HG03095 (cell line): ENCODE measurements at regions not wholly inside any gene's neighbourhood (a gene's known extent, or its start where the extent isn't known, plus 50 kb on each side); places are given as distances from the start of the nearest gene placed in this dataset.
"Not testable (repeated sequence)": the region's sequence is repeated elsewhere in the genome, so short reads cannot be mapped to it uniquely, and the experiment has no call there.

Source experiments
- ATAC-seq: cut with Tn5 transposase; IDR thresholded peaks from one replicate; pipeline ENCODE4 v1.9.1; 2021; ENCODE audit warnings: moderate library complexity; ENCODE audit not compliant: unreplicated experiment

- ATAC-seq = no peak
These were observed 834.2 kb downstream of the STPG2 start for GRCh38 chr4:97309121-97309520.

GRCh38 chr4:97317201-97317600, 826.1 kb downstream of the STPG2 start:
- ATAC-seq = no peak

GRCh38 chr4:97317671-97318070, 825.6 kb downstream of the STPG2 start:
- ATAC-seq = no peak

GRCh38 chr4:97325751-97326150, 817.5 kb downstream of the STPG2 start:
- ATAC-seq = not testable (repeated sequence)

- no peak for ATAC-seq
These were observed 812.4 kb downstream of the STPG2 start for GRCh38 chr4:97330917-97331316.

- ATAC-seq = no peak
These were observed 808.9 kb downstream of the STPG2 start for GRCh38 chr4:97334348-97334747.

GRCh38 chr4:97349468-97350186, 793.6 kb downstream of the STPG2 start:
- no peak for ATAC-seq

- ATAC-seq = no peak
These were observed 789.4 kb downstream of the STPG2 start for GRCh38 chr4:97353876-97354275.

GRCh38 chr4:97359826-97360225, 783.5 kb downstream of the STPG2 start:
- ATAC-seq = no peak

GRCh38 chr4:97360733-97361132, 782.5 kb downstream of the STPG2 start:
- no peak for ATAC-seq

GRCh38 chr4:97367878-97368277, 775.4 kb downstream of the STPG2 start:
- ATAC-seq = no peak

- no peak for ATAC-seq
These were observed 772.7 kb downstream of the STPG2 start for GRCh38 chr4:97370568-97370967.

- ATAC-seq = no peak
These were observed 768.8 kb downstream of the STPG2 start for GRCh38 chr4:97374526-97374925.

GRCh38 chr4:97386969-97387368, 756.3 kb downstream of the STPG2 start:
- ATAC-seq = no peak

GRCh38 chr4:97394653-97395052, 748.6 kb downstream of the STPG2 start:
- ATAC-seq = no peak

GRCh38 chr4:97396097-97396496, 747.2 kb downstream of the STPG2 start:
- no peak for ATAC-seq

- no peak for ATAC-seq
These were observed 746.7 kb downstream of the STPG2 start for GRCh38 chr4:97396605-97397004.

GRCh38 chr4:97404876-97405523, 738.3 kb downstream of the STPG2 start:
- ATAC-seq = no peak

- ATAC-seq = no peak
These were observed 731.9 kb downstream of the STPG2 start for GRCh38 chr4:97411356-97411755.

- no peak for ATAC-seq
These were observed 730.9 kb downstream of the STPG2 start for GRCh38 chr4:97412331-97412730.

- ATAC-seq = no peak
These were observed 729.1 kb downstream of the STPG2 start for GRCh38 chr4:97414161-97414560.

- ATAC-seq = no peak
These were observed 710.7 kb downstream of the STPG2 start for GRCh38 chr4:97432551-97432950.
